ENCODE measurements at regions not wholly inside any gene's neighbourhood (a gene's known extent, or its start where the extent isn't known, plus 50 kb on each side); places are given as distances from the start of the nearest gene placed in this dataset.

DNA sequence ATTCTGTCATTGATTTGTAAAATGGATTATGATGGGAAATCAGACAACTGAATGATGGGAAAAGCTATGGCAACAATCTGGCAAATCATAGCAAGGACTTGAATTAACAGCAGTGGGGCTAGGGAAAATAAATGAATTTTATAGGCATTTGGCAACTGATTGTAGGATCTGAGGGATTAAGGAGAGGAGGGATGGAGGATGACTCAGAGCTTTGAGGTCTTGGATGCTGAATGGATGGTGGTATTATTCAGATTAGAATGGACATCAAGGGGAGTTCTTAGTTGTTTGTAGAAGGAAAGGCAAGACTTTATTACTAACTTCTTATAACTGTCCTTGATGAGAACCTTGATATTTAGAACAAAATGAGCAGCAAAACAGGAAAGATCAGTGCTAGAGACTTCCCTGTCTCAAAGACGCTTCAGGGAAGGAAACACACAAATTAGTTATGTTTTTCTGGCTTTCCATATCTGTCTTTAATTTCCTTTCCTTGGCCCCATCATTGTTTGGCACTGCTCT, 51.4 kb upstream of the HHIP start:
- Mint-ChIP-seq H3K4me1 (ENCODE audit: low read depth) (no peaks in the 10 kb centered on the region), H3K4me3 (no peak overlapping the region), H3K36me3 (no peaks in the 10 kb centered on the region), H3K9me3 (no peaks in the 10 kb centered on the region), H3K27ac (no peak overlapping the region), H3K27me3 (no peaks in the 10 kb centered on the region)
- DNase-seq, result no peak
- ChIA-PET POLR2A (no interaction called here), CTCF (no interaction called here)
- intact Hi-C loops (cut with micrococcal nuclease), result no loop called here

- Mint-ChIP-seq H3K27ac (no peak overlapping the region), H3K36me3 (no peaks in the 10 kb centered on the region), H3K9me3 (no peaks in the 10 kb centered on the region), H3K4me3 (no peak overlapping the region), H3K4me1 (ENCODE audit: low read depth) (no peaks in the 10 kb centered on the region), H3K27me3 (no peaks in the 10 kb centered on the region)
- ChIA-PET CTCF (interaction anchor here (0.7 kb wide), 1 partner anchor 27 kb away, joined by 3 read pairs; no protein-coding TSS in a partner anchor), POLR2A (no interaction called here)
- DNase-seq, result no peak
- intact Hi-C loops (cut with micrococcal nuclease), result no loop called here
Measured at GRCh38 chr4:144595681-144596080, 50.3 kb upstream of the HHIP start.

Measured in activated CD4-positive, alpha-beta memory T cell treated with anti-CD3 and anti-CD28 coated beads for 36 hours (primary cell).